K562 (cell line): ENCODE measurements at regions not wholly inside any gene's neighbourhood (a gene's known extent, or its start where the extent isn't known, plus 50 kb on each side); places are given as distances from the start of the nearest gene placed in this dataset.

ENCODE experiments used
- DMBX1 ChIP-seq: fragments of 250-450 bp; sonication (Bioruptor Pico); IDR thresholded peaks from 2 replicates; pipeline ENCODE4 v1.8.0; 2022; ENCODE audit warnings: inconsistent platforms, mild to moderate bottlenecking, moderate library complexity, borderline replicate concordance
- POLR2H ChIP-seq: IDR thresholded peaks from 2 replicates; pipeline ENCODE4 v1.6.1; 2016; ENCODE audit warnings: missing genetic modification characterization, low read depth, mild to moderate bottlenecking, control low read depth, missing compliant biosample characterization, moderate library complexity
- ZNF134 ChIP-seq: fragments of 250-450 bp; sonication (Bioruptor Pico); conservative IDR thresholded peaks from 2 replicates; pipeline ENCODE4 v1.4.0; 2020
- ZNF311 ChIP-seq: fragments of 250-450 bp; sonication (Bioruptor Pico); IDR thresholded peaks from 2 replicates; pipeline ENCODE4 v1.4.0; 2020; ENCODE audit warnings: mild to moderate bottlenecking, moderate library complexity
- ZNF384 ChIP-seq: IDR thresholded peaks from 2 replicates; pipeline ENCODE4 v1.6.1; 2012; ENCODE audit warnings: low read depth, low read length, improper control_type of control experiment
- ZNF586 ChIP-seq: fragments of 450-650 bp; formaldehyde crosslinking; conservative IDR thresholded peaks from 2 replicates; pipeline ENCODE4 v1.4.0; 2020; ENCODE audit warnings: mild to moderate bottlenecking, moderate library complexity
- TF ChIP-seq, protein P1 (sequence below): sonication (generic); formaldehyde crosslinking; IDR thresholded peaks from 2 replicates; pipeline ENCODE4 v1.8.0; 2022; ENCODE audit warnings: missing genetic modification reagents, mild to moderate bottlenecking, borderline replicate concordance
- TF ChIP-seq, protein P2 (sequence below), 2 experiments: fragments of 150-350 bp in 1 of 2; IDR thresholded peaks; 2 replicates each; pipeline ENCODE4 v1.6.1; 2012 to 2016; ENCODE audit warnings: low read depth in 2 of 2, low read length in 2 of 2, mild to moderate bottlenecking in 1 of 2, moderate library complexity in 1 of 2

DNA sequence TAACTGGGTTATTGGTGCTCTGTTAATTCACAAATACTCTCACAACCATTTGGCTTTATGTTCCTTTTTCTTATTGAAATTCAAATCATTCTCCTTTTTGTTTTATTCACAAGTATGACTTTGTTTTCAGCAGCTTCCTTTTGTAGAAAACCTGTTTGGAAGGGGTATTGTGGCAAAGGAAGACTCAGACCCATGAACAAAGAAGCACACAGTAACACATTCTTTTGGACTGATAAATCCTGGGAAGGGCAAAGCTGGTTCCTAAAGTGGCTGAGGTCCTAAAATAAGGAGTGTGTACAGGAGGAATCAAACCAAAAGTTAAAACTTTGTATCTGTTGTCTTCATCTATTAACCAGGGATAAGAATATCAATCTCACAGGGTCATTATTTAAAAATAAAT, 374.7 kb upstream of the FIGN start (continued):
- TF ChIP-seq ZNF384 (no peak), POLR2H (tag) (no peak), ZNF134 (no peak), ZNF311 (no peak), DMBX1 (CRISPR knock-in tag) (no peak), ZNF586 (CRISPR knock-in tag) (no peak)
- TF ChIP-seq, protein P1, sequence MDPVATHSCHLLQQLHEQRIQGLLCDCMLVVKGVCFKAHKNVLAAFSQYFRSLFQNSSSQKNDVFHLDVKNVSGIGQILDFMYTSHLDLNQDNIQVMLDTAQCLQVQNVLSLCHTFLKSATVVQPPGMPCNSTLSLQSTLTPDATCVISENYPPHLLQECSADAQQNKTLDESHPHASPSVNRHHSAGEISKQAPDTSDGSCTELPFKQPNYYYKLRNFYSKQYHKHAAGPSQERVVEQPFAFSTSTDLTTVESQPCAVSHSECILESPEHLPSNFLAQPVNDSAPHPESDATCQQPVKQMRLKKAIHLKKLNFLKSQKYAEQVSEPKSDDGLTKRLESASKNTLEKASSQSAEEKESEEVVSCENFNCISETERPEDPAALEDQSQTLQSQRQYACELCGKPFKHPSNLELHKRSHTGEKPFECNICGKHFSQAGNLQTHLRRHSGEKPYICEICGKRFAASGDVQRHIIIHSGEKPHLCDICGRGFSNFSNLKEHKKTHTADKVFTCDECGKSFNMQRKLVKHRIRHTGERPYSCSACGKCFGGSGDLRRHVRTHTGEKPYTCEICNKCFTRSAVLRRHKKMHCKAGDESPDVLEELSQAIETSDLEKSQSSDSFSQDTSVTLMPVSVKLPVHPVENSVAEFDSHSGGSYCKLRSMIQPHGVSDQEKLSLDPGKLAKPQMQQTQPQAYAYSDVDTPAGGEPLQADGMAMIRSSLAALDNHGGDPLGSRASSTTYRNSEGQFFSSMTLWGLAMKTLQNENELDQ (CRISPR knock-in tag) = no peak
- TF ChIP-seq, protein P2, sequence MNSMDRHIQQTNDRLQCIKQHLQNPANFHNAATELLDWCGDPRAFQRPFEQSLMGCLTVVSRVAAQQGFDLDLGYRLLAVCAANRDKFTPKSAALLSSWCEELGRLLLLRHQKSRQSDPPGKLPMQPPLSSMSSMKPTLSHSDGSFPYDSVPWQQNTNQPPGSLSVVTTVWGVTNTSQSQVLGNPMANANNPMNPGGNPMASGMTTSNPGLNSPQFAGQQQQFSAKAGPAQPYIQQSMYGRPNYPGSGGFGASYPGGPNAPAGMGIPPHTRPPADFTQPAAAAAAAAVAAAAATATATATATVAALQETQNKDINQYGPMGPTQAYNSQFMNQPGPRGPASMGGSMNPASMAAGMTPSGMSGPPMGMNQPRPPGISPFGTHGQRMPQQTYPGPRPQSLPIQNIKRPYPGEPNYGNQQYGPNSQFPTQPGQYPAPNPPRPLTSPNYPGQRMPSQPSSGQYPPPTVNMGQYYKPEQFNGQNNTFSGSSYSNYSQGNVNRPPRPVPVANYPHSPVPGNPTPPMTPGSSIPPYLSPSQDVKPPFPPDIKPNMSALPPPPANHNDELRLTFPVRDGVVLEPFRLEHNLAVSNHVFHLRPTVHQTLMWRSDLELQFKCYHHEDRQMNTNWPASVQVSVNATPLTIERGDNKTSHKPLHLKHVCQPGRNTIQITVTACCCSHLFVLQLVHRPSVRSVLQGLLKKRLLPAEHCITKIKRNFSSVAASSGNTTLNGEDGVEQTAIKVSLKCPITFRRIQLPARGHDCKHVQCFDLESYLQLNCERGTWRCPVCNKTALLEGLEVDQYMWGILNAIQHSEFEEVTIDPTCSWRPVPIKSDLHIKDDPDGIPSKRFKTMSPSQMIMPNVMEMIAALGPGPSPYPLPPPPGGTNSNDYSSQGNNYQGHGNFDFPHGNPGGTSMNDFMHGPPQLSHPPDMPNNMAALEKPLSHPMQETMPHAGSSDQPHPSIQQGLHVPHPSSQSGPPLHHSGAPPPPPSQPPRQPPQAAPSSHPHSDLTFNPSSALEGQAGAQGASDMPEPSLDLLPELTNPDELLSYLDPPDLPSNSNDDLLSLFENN (IDR thresholded peaks at IDR 0.05; ENCODE audit: low read depth in 2 of 2, low read length in 2 of 2) = no peak
